ENCODE measurements at regions not wholly inside any gene's neighbourhood (a gene's known extent, or its start where the extent isn't known, plus 50 kb on each side); places are given as distances from the start of the nearest gene placed in this dataset.

GRCh38 chr17:62186841-62187240, 121.8 kb upstream of the MED13 start:
- Mint-ChIP-seq H3K27me3 (ENCODE audit: low read depth) (no peaks in the 10 kb centered on the region), H3K36me3 (no peaks in the 10 kb centered on the region), H3K4me1 (peaks cover 5% of the 10 kb centered on the region), H3K9me3 (no peaks in the 10 kb centered on the region; the same call in 1 of the 2 replicates), H3K4me3 (no peak overlapping the region), H3K27ac (no peak overlapping the region)
- ATAC-seq (no peak), DNase-seq (ENCODE audit: low spot score) (no peak)
- TF ChIP-seq SMAD4 (CRISPR knock-in tag; IDR thresholded peaks at IDR 0.05) (no peak), FOXP4 (CRISPR knock-in tag; IDR thresholded peaks at IDR 0.05) (no peak), E2F4 (CRISPR knock-in tag; IDR thresholded peaks at IDR 0.05; ENCODE audit: borderline replicate concordance, low read depth) (no peak), ZNF121 (CRISPR knock-in tag; IDR thresholded peaks at IDR 0.05) (no peak), SP1 (CRISPR knock-in tag; conservative IDR thresholded peaks at IDR 0.05) (no peak), ARID4B (CRISPR knock-in tag; IDR thresholded peaks at IDR 0.05; ENCODE audit: borderline replicate concordance) (no peak), MLX (CRISPR knock-in tag; IDR thresholded peaks at IDR 0.05) (no peak), CDX4 (CRISPR knock-in tag; IDR thresholded peaks at IDR 0.05; ENCODE audit: borderline replicate concordance) (no peak), ATF1 (CRISPR knock-in tag; IDR thresholded peaks at IDR 0.05) (no peak), IRF1 (CRISPR knock-in tag; IDR thresholded peaks at IDR 0.05) (no peak), E2F5 (CRISPR knock-in tag; IDR thresholded peaks at IDR 0.05) (no peak), MYBL2 (CRISPR knock-in tag; IDR thresholded peaks at IDR 0.05) (no peak), ZSCAN18 (CRISPR knock-in tag; IDR thresholded peaks at IDR 0.05) (no peak), GABPB1 (CRISPR knock-in tag; IDR thresholded peaks at IDR 0.05) (no peak), ZNF532 (CRISPR knock-in tag; IDR thresholded peaks at IDR 0.05; ENCODE audit: borderline replicate concordance) (no peak), EMX1 (CRISPR knock-in tag; IDR thresholded peaks at IDR 0.05) (no peak), FOXP1 (CRISPR knock-in tag; IDR thresholded peaks at IDR 0.05; ENCODE audit: borderline replicate concordance) (no peak)
- POLR2A ChIA-PET = no interaction called here
- CTCF ChIA-PET = no interaction called here

All from WTC11 (cell line).